CD4-positive, alpha-beta T cell (primary cell): ENCODE measurements at regions not wholly inside any gene's neighbourhood (a gene's known extent, or its start where the extent isn't known, plus 50 kb on each side); places are given as distances from the start of the nearest gene placed in this dataset.
A peak's percentile ranks its signal among the peaks of the same experiment; 100 is the strongest.

ENCODE experiments used
- ATAC-seq: fragments of 200-7000 bp; cut with Tn5 transposase; one replicate; pipeline ENCODE4 v1.10.0; 2022; ENCODE audit warnings: mild to moderate bottlenecking; ENCODE audit not compliant: poor library complexity
- CTCF ChIA-PET: fragments of 350-600 bp; sonication (Branson Sonifier 250); formaldehyde crosslinking; loops from one replicate; lab custom pipeline; 2021; ENCODE audit warnings: antibody characterized with exemption, inconsistent platforms; lab: Charles Lee
- POLR2A ChIA-PET: fragments of 350-600 bp; sonication (Branson Sonifier 250); formaldehyde crosslinking; loops from one replicate; lab custom pipeline; 2021; ENCODE audit warnings: antibody characterized with exemption, inconsistent platforms; lab: Charles Lee
- DNase-seq, 14 experiments: peaks; one replicate each; pipeline ENCODE4 v3.0.0-alpha.2; 2013 to 2020; ENCODE audit warnings: mixed read lengths in 2 of 14
- H3K27ac ChIP-seq, 2 donors: one replicate each; pipeline versions ENCODE4 v1.5.1 to v1.7.0; 2013; ENCODE audit warnings: low read length in 2 of 2, low read depth in 1 of 2, mild to moderate bottlenecking in 1 of 2
- H3K27me3 ChIP-seq, 2 experiments: 1 replicate in 1 of 2; 2 replicates in 1 of 2; pipeline versions ENCODE4 v1.6.1 to v1.7.0; 2013; ENCODE audit warnings: low read length in 2 of 2, control low read depth in 1 of 2, mild to moderate bottlenecking in 1 of 2, moderate library complexity in 1 of 2; ENCODE audit not compliant: insufficient read depth in 2 of 2, control insufficient read depth in 1 of 2
- H3K36me3 ChIP-seq: one replicate; pipeline ENCODE4 v1.6.1; 2013; ENCODE audit warnings: low read length, control low read depth; ENCODE audit not compliant: insufficient read depth
- H3K4me1 ChIP-seq: one replicate; pipeline ENCODE4 v1.6.1; 2013; ENCODE audit warnings: low read length, control low read depth; ENCODE audit not compliant: insufficient read depth
- H3K4me3 ChIP-seq: one replicate; pipeline ENCODE4 v1.5.1; 2013; ENCODE audit warnings: mild to moderate bottlenecking, low read length, moderate library complexity
- H3K9me3 ChIP-seq, 2 experiments: 1 replicate in 1 of 2; 2 replicates in 1 of 2; pipeline versions ENCODE4 v1.6.1 to v1.7.0; 2013; ENCODE audit warnings: low read length in 2 of 2, mild to moderate bottlenecking in 2 of 2, control low read depth in 1 of 2, moderate library complexity in 1 of 2; ENCODE audit not compliant: control insufficient read depth in 1 of 2, insufficient read depth in 1 of 2
- H3K27ac Mint-ChIP-seq: one replicate; pipeline ENCODE4 v1.8.0; 2020; ENCODE audit warnings: mixed read lengths
- H3K27me3 Mint-ChIP-seq: one replicate; pipeline ENCODE4 v1.8.0; 2021; ENCODE audit warnings: mixed read lengths
- H3K36me3 Mint-ChIP-seq: one replicate; pipeline ENCODE4 v1.8.0; 2021; ENCODE audit warnings: low read depth, mixed read lengths
- H3K4me1 Mint-ChIP-seq: one replicate; pipeline ENCODE4 v1.8.0; 2021; ENCODE audit warnings: low read depth, mixed read lengths
- H3K4me3 Mint-ChIP-seq: one replicate; pipeline ENCODE4 v1.8.0; 2020; ENCODE audit warnings: mild to moderate bottlenecking, mixed read lengths
- H3K9me3 Mint-ChIP-seq: one replicate; pipeline ENCODE4 v1.8.0; 2020; ENCODE audit warnings: mixed read lengths
- intact Hi-C, 2 experiments: fragments of 100-400 bp; cut with DNase I in 1 of 2; cut with micrococcal nuclease in 1 of 2; formaldehyde crosslinking; loops; one replicate each; pipeline versions ENCODE4 v1.15.1 to v1.9.0; 2023 to 2025; cut with DNase I, micrococcal nuclease
- TF ChIP-seq, protein P1 (sequence below): fragments of 200-600 bp; IDR thresholded peaks from one replicate; pipeline ENCODE4 v1.8.0; 2022; ENCODE audit warnings: antibody characterized with exemption, mild to moderate bottlenecking

GRCh38 chr20:24780674-24781417 is 168.2 kb upstream of the CST7 start:
- no peaks in the 10 kb centered on the region for H3K36me3 Mint-ChIP-seq
- no peaks in the 10 kb centered on the region for H3K4me1 ChIP-seq
- TF ChIP-seq, protein P1, sequence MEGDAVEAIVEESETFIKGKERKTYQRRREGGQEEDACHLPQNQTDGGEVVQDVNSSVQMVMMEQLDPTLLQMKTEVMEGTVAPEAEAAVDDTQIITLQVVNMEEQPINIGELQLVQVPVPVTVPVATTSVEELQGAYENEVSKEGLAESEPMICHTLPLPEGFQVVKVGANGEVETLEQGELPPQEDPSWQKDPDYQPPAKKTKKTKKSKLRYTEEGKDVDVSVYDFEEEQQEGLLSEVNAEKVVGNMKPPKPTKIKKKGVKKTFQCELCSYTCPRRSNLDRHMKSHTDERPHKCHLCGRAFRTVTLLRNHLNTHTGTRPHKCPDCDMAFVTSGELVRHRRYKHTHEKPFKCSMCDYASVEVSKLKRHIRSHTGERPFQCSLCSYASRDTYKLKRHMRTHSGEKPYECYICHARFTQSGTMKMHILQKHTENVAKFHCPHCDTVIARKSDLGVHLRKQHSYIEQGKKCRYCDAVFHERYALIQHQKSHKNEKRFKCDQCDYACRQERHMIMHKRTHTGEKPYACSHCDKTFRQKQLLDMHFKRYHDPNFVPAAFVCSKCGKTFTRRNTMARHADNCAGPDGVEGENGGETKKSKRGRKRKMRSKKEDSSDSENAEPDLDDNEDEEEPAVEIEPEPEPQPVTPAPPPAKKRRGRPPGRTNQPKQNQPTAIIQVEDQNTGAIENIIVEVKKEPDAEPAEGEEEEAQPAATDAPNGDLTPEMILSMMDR: no peak
- ChIA-PET POLR2A (no interaction called here), CTCF (no interaction called here)
- H3K36me3 ChIP-seq: no peaks in the 10 kb centered on the region
- H3K27me3 Mint-ChIP-seq: peaks cover 20% of the 10 kb centered on the region
- DNase-seq: peak in 1 of 14 experiments; percentile 16
- no peak overlapping the region for H3K4me3 Mint-ChIP-seq
- H3K27ac Mint-ChIP-seq: no peak overlapping the region
- peaks cover 0 to 5% of the 10 kb centered on the region in 2 experiments for H3K9me3 ChIP-seq
- intact Hi-C loops: loop anchor here in 1 of 2 experiments (5.0 kb wide), 1 partner anchor 844 kb away; no protein-coding TSS in a partner anchor
- no peak overlapping the region for H3K27ac ChIP-seq
- no peaks in the 10 kb centered on the region for H3K4me1 Mint-ChIP-seq
- H3K27me3 ChIP-seq: peaks cover 0 to 2% of the 10 kb centered on the region in 2 experiments
- no peak overlapping the region for H3K4me3 ChIP-seq
- no peak for ATAC-seq
- H3K9me3 Mint-ChIP-seq: no peaks in the 10 kb centered on the region

DNA sequence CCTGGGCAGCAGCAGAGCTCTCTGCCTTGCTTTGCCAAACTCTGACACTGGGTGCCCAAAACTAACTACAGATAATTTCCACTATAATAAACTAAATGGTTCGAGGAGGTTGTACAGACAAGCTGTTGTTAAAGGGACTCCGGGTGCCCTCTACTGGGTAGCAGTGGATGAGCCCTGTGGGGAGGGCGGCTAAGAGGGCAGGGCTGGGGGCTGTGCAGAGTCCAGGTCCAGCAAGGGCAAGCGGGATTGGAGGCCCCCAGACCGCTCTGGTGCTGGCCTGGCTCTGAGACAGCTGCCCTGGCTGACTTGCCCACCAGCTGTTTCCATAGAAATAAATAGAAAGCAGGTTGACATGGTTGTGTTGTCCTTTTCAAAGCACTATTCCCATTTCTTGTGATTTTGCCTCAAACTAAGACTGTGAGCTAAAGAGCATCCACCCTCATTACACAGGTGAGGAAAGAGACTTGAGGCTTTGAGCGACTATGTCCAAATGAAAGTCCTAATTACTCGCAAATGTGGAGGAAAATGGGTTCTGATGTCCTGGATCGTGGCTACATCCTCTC is 167.6 kb upstream of the CST7 start:
- peaks cover 0 to 4% of the 10 kb centered on the region in 2 experiments for H3K9me3 ChIP-seq

GRCh38 chr20:24782301-24782700 is 166.8 kb upstream of the CST7 start:
- no peak overlapping the region for H3K4me3 Mint-ChIP-seq
- H3K36me3 ChIP-seq: no peaks in the 10 kb centered on the region
- no peak for DNase-seq
- no peaks in the 10 kb centered on the region for H3K4me1 ChIP-seq
- intact Hi-C loops: loop anchor here in 1 of 2 experiments (5.0 kb wide), 1 partner anchor 845 kb away; no protein-coding TSS in a partner anchor
- no peaks in the 10 kb centered on the region for H3K27me3 ChIP-seq
- no peaks in the 10 kb centered on the region for H3K36me3 Mint-ChIP-seq
- H3K9me3 ChIP-seq: no peaks in the 10 kb centered on the region
- H3K27me3 Mint-ChIP-seq: peaks cover 10% of the 10 kb centered on the region
- ChIA-PET CTCF (no interaction called here), POLR2A (no interaction called here)
- no peak overlapping the region for H3K27ac Mint-ChIP-seq
- no peaks in the 10 kb centered on the region for H3K9me3 Mint-ChIP-seq
- no peak for ATAC-seq
- TF ChIP-seq, protein P1: no peak
- H3K4me1 Mint-ChIP-seq: no peaks in the 10 kb centered on the region
- no peak overlapping the region for H3K4me3 ChIP-seq
- no peak overlapping the region for H3K27ac ChIP-seq

More for the DNA sequence above, 167.6 kb upstream of the CST7 start:
- Mint-ChIP-seq H3K27me3 (peaks cover 15% of the 10 kb centered on the region), H3K4me1 (no peaks in the 10 kb centered on the region), H3K9me3 (no peaks in the 10 kb centered on the region), H3K4me3 (no peak overlapping the region), H3K27ac (no peak overlapping the region), H3K36me3 (no peaks in the 10 kb centered on the region)
- Histone ChIP-seq H3K27me3 (peaks cover 0 to 2% of the 10 kb centered on the region in 2 experiments), H3K4me3 (no peak overlapping the region), H3K27ac (no peak overlapping the region), H3K4me1 (no peaks in the 10 kb centered on the region), H3K36me3 (no peaks in the 10 kb centered on the region)
- ATAC-seq (no peak), DNase-seq (peak in 1 of 14 experiments; percentile 7)
- POLR2A ChIA-PET: no interaction called here
- TF ChIP-seq, protein P1: no peak
- intact Hi-C loops: loop anchor here in 1 of 2 experiments (5.0 kb wide), 1 partner anchor 844 kb away; no protein-coding TSS in a partner anchor
- CTCF ChIA-PET: no interaction called here
